LNCaP clone FGC (cell line): ENCODE measurements at regions not wholly inside any gene's neighbourhood (a gene's known extent, or its start where the extent isn't known, plus 50 kb on each side); places are given as distances from the start of the nearest gene placed in this dataset.
A peak's percentile ranks its signal among the peaks of the same experiment; 100 is the strongest.

ENCODE experiments used
- DNase-seq: peaks from one replicate; pipeline ENCODE4 v3.0.0-alpha.2; 2011; ENCODE audit warnings: low read depth
- H3K4me3 ChIP-seq: 2 replicates; pipeline ENCODE4 v1.5.1; 2011; ENCODE audit warnings: mild to moderate bottlenecking, low read depth, low read length, control low read depth
- CTCF ChIP-seq: IDR thresholded peaks from 2 replicates; pipeline ENCODE4 v1.5.1; 2012; ENCODE audit warnings: mild to moderate bottlenecking; ENCODE audit not compliant: control insufficient read depth, insufficient read depth; ENCODE audit errors: extremely low read depth

- H3K4me3 ChIP-seq = no peak overlapping the region
- no peak for DNase-seq
- no peak for TF ChIP-seq CTCF
Observed at GRCh38 chr2:19488009-19488691, 129.7 kb upstream of the OSR1 start.

- no peak overlapping the region for H3K4me3 ChIP-seq
- TF ChIP-seq CTCF = no peak
- no peak for DNase-seq
Observed at GRCh38 chr2:19484736-19485135, 126.3 kb upstream of the OSR1 start.

- DNase-seq = no peak
- no peak overlapping the region for H3K4me3 ChIP-seq
- no peak for TF ChIP-seq CTCF
Observed at GRCh38 chr2:19480673-19481072, 122.2 kb upstream of the OSR1 start.

- no peak for DNase-seq
- TF ChIP-seq CTCF = no peak
Observed at GRCh38 chr2:19479666-19480065, 121.2 kb upstream of the OSR1 start.

GRCh38 chr2:19478409-19478808 lies 120.0 kb upstream of the OSR1 start:
- no peak for TF ChIP-seq CTCF
- H3K4me3 ChIP-seq = no peak overlapping the region
- no peak for DNase-seq

More at GRCh38 chr2:19479666-19480065, 121.2 kb upstream of the OSR1 start:
- H3K4me3 ChIP-seq = no peak overlapping the region

GRCh38 chr2:19476327-19476726 lies 117.9 kb upstream of the OSR1 start:
- no peak overlapping the region for H3K4me3 ChIP-seq
- DNase-seq = peak; percentile 88
- no peak for TF ChIP-seq CTCF

GRCh38 chr2:19474128-19474527 lies 115.7 kb upstream of the OSR1 start:
- H3K4me3 ChIP-seq = no peak overlapping the region
- no peak for TF ChIP-seq CTCF
- DNase-seq = no peak
